Gastroesophageal sphincter (tissue), 4 donors: ENCODE measurements at regions not wholly inside any gene's neighbourhood (a gene's known extent, or its start where the extent isn't known, plus 50 kb on each side); places are given as distances from the start of the nearest gene placed in this dataset.

Experiments used
- ATAC-seq: fragments of 150-250 bp; one replicate; pipeline ENCODE4 v1.9.1; 2016; ENCODE audit warnings: mild to moderate bottlenecking, moderate library complexity
- H3K27ac ChIP-seq, 4 donors: fragments of 200-600 bp; sonication (generic) in 3 of 4; 1 replicate in 3 of 4; 2 replicates in 1 of 4; pipeline ENCODE4 v1.5.1; 2016 to 2019
- H3K27me3 ChIP-seq: fragments of 200-600 bp; sonication (generic); one replicate; pipeline ENCODE4 v1.5.1; 2019
- H3K36me3 ChIP-seq, 2 donors: fragments of 200-600 bp; sonication (generic); one replicate each; pipeline ENCODE4 v1.5.1; 2019; ENCODE audit warnings: control low read depth in 1 of 2
- H3K4me1 ChIP-seq, 3 donors: fragments of 200-600 bp; sonication (generic); 1 replicate in 2 of 3; 2 replicates in 1 of 3; pipeline ENCODE4 v1.5.1; 2016 to 2019; ENCODE audit warnings: control low read depth in 2 of 3
- H3K4me3 ChIP-seq, 2 donors: fragments of 200-600 bp; sonication (generic); one replicate each; pipeline ENCODE4 v1.5.1; 2019; ENCODE audit warnings: mild to moderate bottlenecking in 1 of 2, moderate library complexity in 1 of 2
- H3K9me3 ChIP-seq, 3 donors: fragments of 200-600 bp; sonication (generic); one replicate each; pipeline ENCODE4 v1.5.1; 2017 to 2019; ENCODE audit warnings: control low read depth in 2 of 3
- CTCF ChIP-seq, 4 experiments: fragments of 200-600 bp in 2 of 4; fragments of 450-650 bp in 2 of 4; sonication (generic) in 1 of 4; IDR thresholded peaks; one replicate each; pipeline ENCODE4 v1.5.1; 2017 to 2019; ENCODE audit warnings: antibody characterized with exemption in 4 of 4, mild to moderate bottlenecking in 2 of 4, moderate library complexity in 2 of 4
- EP300 ChIP-seq: sonication (generic); formaldehyde crosslinking; IDR thresholded peaks from one replicate; pipeline ENCODE4 v1.6.1; 2017; ENCODE audit warnings: antibody characterized with exemption, mild to moderate bottlenecking
- POLR2A ChIP-seq, 2 donors: fragments of 450-650 bp; IDR thresholded peaks; one replicate each; pipeline ENCODE4 v1.6.1; 2017; ENCODE audit warnings: antibody characterized with exemption in 2 of 2, mild to moderate bottlenecking in 2 of 2, moderate library complexity in 1 of 2
- POLR2AphosphoS5 ChIP-seq: sonication (generic); formaldehyde crosslinking; IDR thresholded peaks from one replicate; pipeline ENCODE4 v1.6.1; 2017; ENCODE audit warnings: antibody characterized with exemption
- WGBS, 2 donors: methylation state at CpG; one replicate each; pipeline ENCODE4 v1.1.5; 2018; ENCODE audit warnings: low coverage in 1 of 2; 5-methylcytosine and 5-hydroxymethylcytosine counted together

DNA sequence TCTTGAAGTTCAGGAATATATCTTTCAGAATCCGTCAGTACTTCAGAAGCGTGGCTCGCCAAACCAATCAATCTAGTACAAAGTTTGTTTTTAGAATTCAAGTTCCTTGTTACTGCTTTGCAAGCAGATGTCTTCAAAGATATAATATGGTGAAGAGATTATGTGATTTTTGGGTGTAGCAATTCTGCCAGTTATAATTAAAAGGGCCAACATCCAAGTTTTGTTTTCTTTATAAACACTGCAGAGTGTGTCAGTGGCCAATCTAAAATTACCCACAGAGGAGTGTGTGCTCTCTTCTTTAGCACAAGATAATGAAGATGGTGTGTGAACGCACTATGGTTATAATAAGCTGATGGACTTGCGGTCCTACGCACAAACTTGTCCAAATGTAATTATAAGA, 493.6 kb upstream of the MDFIC2 start:
- Histone ChIP-seq H3K9me3 (no peaks in the 10 kb centered on the region), H3K27ac (no peak overlapping the region), H3K4me1 (peaks cover 0 to 15% (median 0%) of the 10 kb centered on the region in 3 donors), H3K4me3 (no peak overlapping the region), H3K27me3 (no peaks in the 10 kb centered on the region), H3K36me3 (no peaks in the 10 kb centered on the region)
- WGBS, 2 donors = 91 to 97% methylated on average over 6 of the region's 6 CpGs
- ATAC-seq = no peak
- TF ChIP-seq POLR2A (IDR thresholded peaks at IDR 0.05) (no peak), POLR2AphosphoS5 (no peak), EP300 (no peak), CTCF (IDR thresholded peaks at IDR 0.05) (no peak)

DNA sequence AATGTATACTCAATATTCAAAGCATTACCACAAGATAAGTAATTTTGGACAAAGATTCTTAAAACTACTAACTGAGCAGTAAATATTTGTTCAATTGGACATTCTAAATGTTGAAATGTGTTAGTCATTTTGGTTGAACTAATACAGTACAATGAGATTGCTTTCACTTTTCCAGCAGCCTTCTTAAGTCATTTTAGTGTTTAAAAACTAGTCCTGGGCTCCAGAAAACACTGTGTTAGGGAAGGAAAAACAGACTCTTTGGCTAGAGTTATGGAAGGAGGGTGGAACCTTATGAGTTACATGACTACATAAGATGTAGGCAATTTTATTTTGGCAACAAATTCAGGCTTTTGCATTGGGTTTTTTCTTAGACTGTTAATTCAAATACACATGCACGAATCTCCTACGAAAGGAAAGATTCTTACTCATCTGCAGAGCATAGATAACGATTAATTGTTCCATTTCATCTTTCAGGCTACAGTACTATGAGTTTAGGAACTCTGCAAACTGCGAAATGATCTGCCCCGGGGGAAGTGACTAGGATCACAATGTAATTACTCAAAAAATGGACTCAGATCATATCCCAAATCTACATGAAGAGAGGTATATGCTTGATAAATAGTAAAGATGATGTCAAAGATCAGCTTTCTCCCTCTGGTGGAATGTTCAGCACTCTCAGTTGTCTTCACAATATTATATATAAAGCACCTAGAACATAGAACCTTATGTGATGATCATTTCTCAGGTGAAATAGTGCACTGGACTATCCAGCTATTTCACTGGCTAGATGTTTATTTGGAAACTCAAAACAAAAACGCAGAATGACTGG, 492.8 kb upstream of the MDFIC2 start:
- peak overlapping the region; percentile 19 to 21 for H3K4me3 ChIP-seq
- no peak for TF ChIP-seq POLR2A (IDR thresholded peaks at IDR 0.05)
- no peak for TF ChIP-seq POLR2AphosphoS5
- no peak for TF ChIP-seq EP300
- TF ChIP-seq CTCF (IDR thresholded peaks at IDR 0.05) = no peak
- ATAC-seq = peak; percentile 43
- no peaks in the 10 kb centered on the region for H3K9me3 ChIP-seq
- H3K4me1 ChIP-seq = peaks cover 0 to 15% (median 0%) of the 10 kb centered on the region in 3 donors
- H3K27ac ChIP-seq = peak overlapping the region in 3 of 4 donors; percentile 1 to 24 (median 14)
- H3K27me3 ChIP-seq = no peaks in the 10 kb centered on the region
- WGBS, 2 donors = 45 to 57% methylated on average over 6 of the region's 6 CpGs
- H3K36me3 ChIP-seq = no peaks in the 10 kb centered on the region

DNA sequence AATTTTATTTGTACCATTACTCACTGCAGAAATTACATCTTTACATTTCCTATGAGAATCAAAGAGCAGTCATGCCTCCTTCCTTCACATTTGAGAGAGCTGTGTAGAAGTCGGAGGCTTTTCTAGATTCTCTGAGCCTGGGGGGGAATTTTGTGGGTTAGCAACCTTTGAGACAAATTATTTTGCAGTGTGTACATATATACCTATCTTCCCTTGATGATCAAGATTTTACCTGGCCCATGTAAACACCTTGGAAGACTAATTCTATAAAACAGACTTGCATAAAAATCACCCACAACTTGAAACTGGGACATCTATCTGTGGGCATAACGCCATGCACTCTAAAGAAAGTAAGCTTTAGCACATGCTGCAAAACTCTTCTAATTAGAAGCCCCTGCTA, 491.5 kb upstream of the MDFIC2 start:
- Histone ChIP-seq H3K27me3 (no peaks in the 10 kb centered on the region), H3K4me1 (peaks cover 0 to 15% (median 0%) of the 10 kb centered on the region in 3 donors), H3K4me3 (no peak overlapping the region), H3K36me3 (no peaks in the 10 kb centered on the region), H3K9me3 (no peaks in the 10 kb centered on the region), H3K27ac (no peak overlapping the region)
- no peak for TF ChIP-seq POLR2AphosphoS5
- no peak for TF ChIP-seq EP300
- TF ChIP-seq CTCF (IDR thresholded peaks at IDR 0.05) = no peak
- TF ChIP-seq POLR2A (IDR thresholded peaks at IDR 0.05) = no peak
- ATAC-seq = no peak
- WGBS, 2 donors = 95 to 100% methylated on average over 1 to 2 of the region's 2 CpGs

- TF ChIP-seq POLR2AphosphoS5 = no peak
- TF ChIP-seq POLR2A (IDR thresholded peaks at IDR 0.05) = no peak
- no peak for TF ChIP-seq EP300
- no peak for TF ChIP-seq CTCF (IDR thresholded peaks at IDR 0.05)
- no peak overlapping the region for H3K27ac ChIP-seq
- H3K27me3 ChIP-seq = no peaks in the 10 kb centered on the region
- no peak for ATAC-seq
- H3K9me3 ChIP-seq = no peaks in the 10 kb centered on the region
- WGBS, 2 donors = 53 to 74% methylated on average over 2 of the region's 2 CpGs
- H3K4me3 ChIP-seq = no peak overlapping the region
- peaks cover 0 to 15% (median 0%) of the 10 kb centered on the region in 3 donors for H3K4me1 ChIP-seq
- no peaks in the 10 kb centered on the region for H3K36me3 ChIP-seq
Measured at GRCh38 chr3:70803319-70803718, 490.9 kb upstream of the MDFIC2 start.

DNA sequence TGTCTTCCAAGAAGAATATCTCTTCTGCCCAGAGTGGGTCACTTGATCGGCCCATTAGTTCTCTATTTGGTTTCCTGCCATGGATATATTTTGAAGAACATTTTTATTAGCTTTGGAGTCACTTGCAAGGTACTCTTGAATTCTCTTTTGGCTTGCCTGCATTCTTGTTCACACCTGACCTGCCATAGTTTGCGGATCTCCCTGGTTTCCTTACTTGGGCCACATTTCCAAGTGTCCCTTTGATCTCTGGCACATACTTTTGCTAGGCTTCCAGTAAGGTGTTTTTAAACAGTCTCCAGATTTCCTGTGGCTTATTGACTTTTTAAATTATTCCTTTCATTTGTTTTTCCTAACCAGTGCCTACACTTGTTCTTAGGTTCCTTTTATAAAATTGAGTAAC, 488.5 kb upstream of the MDFIC2 start:
- H3K36me3 ChIP-seq = no peaks in the 10 kb centered on the region
- TF ChIP-seq CTCF (IDR thresholded peaks at IDR 0.05) (no peak), EP300 (no peak), POLR2A (IDR thresholded peaks at IDR 0.05) (no peak), POLR2AphosphoS5 (no peak)
- no peak for ATAC-seq
- no peaks in the 10 kb centered on the region for H3K27me3 ChIP-seq
- H3K27ac ChIP-seq = no peak overlapping the region
- H3K4me3 ChIP-seq = no peak overlapping the region
- peaks cover 0 to 9% (median 0%) of the 10 kb centered on the region in 3 donors for H3K4me1 ChIP-seq
- WGBS, 2 donors = 44 to 81% methylated on average over 1 to 2 of the region's 2 CpGs
- H3K9me3 ChIP-seq = no peaks in the 10 kb centered on the region
